ENCODE measurements at regions not wholly inside any gene's neighbourhood (a gene's known extent, or its start where the extent isn't known, plus 50 kb on each side); places are given as distances from the start of the nearest gene placed in this dataset.

- Mint-ChIP-seq H3K27me3 (ENCODE audit: low read depth) (peaks cover 22% of the 10 kb centered on the region), H3K36me3 (no peaks in the 10 kb centered on the region), H3K4me1 (peaks cover 47% of the 10 kb centered on the region), H3K9me3 (no peaks in the 10 kb centered on the region), H3K27ac (no peak overlapping the region), H3K4me3 (no peak overlapping the region)
- TF ChIP-seq CTCF (IDR thresholded peaks at IDR 0.05; ENCODE audit: unreplicated experiment) = no peak
- DNase-seq (ENCODE audit: low spot score in 2 of 2, unreplicated experiment in 2 of 2) = no peak
These were observed 233.1 kb downstream of the HAUS1 start for GRCh38 chr18:46337271-46337670.

GRCh38 chr18:46338205-46338604, 234.0 kb downstream of the HAUS1 start:
- no peak for DNase-seq (ENCODE audit: low spot score in 2 of 2, unreplicated experiment in 2 of 2)
- Mint-ChIP-seq H3K27ac (no peak overlapping the region), H3K4me1 (peaks cover 44% of the 10 kb centered on the region), H3K27me3 (ENCODE audit: low read depth) (peaks cover 12% of the 10 kb centered on the region), H3K9me3 (no peaks in the 10 kb centered on the region), H3K36me3 (peaks cover 1% of the 10 kb centered on the region), H3K4me3 (no peak overlapping the region)
- TF ChIP-seq CTCF (IDR thresholded peaks at IDR 0.05; ENCODE audit: unreplicated experiment) = no peak

GRCh38 chr18:46338766-46339165, 234.6 kb downstream of the HAUS1 start:
- H3K4me3 Mint-ChIP-seq = no peak overlapping the region
- H3K4me1 Mint-ChIP-seq = peaks cover 43% of the 10 kb centered on the region
- H3K27me3 Mint-ChIP-seq (ENCODE audit: low read depth) = peaks cover 8% of the 10 kb centered on the region
- H3K9me3 Mint-ChIP-seq = no peaks in the 10 kb centered on the region
- peaks cover 1% of the 10 kb centered on the region for H3K36me3 Mint-ChIP-seq
- no peak overlapping the region for H3K27ac Mint-ChIP-seq
- no peak for DNase-seq (ENCODE audit: low spot score in 2 of 2, unreplicated experiment in 2 of 2)
- no peak for TF ChIP-seq CTCF (IDR thresholded peaks at IDR 0.05; ENCODE audit: unreplicated experiment)

GRCh38 chr18:46340716-46341115, 236.5 kb downstream of the HAUS1 start:
- no peaks in the 10 kb centered on the region for H3K27me3 Mint-ChIP-seq (ENCODE audit: low read depth)
- H3K36me3 Mint-ChIP-seq = peaks cover 1% of the 10 kb centered on the region
- TF ChIP-seq CTCF (IDR thresholded peaks at IDR 0.05; ENCODE audit: unreplicated experiment) = no peak
- H3K4me1 Mint-ChIP-seq = peaks cover 34% of the 10 kb centered on the region
- DNase-seq (ENCODE audit: low spot score in 2 of 2, unreplicated experiment in 2 of 2) = no peak
- H3K9me3 Mint-ChIP-seq = no peaks in the 10 kb centered on the region
- no peak overlapping the region for H3K27ac Mint-ChIP-seq
- no peak overlapping the region for H3K4me3 Mint-ChIP-seq

GRCh38 chr18:46341986-46342525, 237.9 kb downstream of the HAUS1 start:
- no peak overlapping the region for H3K4me3 Mint-ChIP-seq
- no peaks in the 10 kb centered on the region for H3K27me3 Mint-ChIP-seq (ENCODE audit: low read depth)
- H3K27ac Mint-ChIP-seq = no peak overlapping the region
- peaks cover 21% of the 10 kb centered on the region for H3K4me1 Mint-ChIP-seq
- TF ChIP-seq CTCF (IDR thresholded peaks at IDR 0.05; ENCODE audit: unreplicated experiment) = no peak
- peaks cover 1% of the 10 kb centered on the region for H3K36me3 Mint-ChIP-seq
- H3K9me3 Mint-ChIP-seq = no peaks in the 10 kb centered on the region
- DNase-seq (ENCODE audit: low spot score in 2 of 2, unreplicated experiment in 2 of 2) = no peak

GRCh38 chr18:46343456-46343855, 239.3 kb downstream of the HAUS1 start:
- Mint-ChIP-seq H3K27me3 (ENCODE audit: low read depth) (no peaks in the 10 kb centered on the region), H3K27ac (no peak overlapping the region), H3K4me1 (peaks cover 10% of the 10 kb centered on the region), H3K9me3 (no peaks in the 10 kb centered on the region), H3K4me3 (no peak overlapping the region), H3K36me3 (peaks cover 1% of the 10 kb centered on the region)
- no peak for TF ChIP-seq CTCF (IDR thresholded peaks at IDR 0.05; ENCODE audit: unreplicated experiment)
- no peak for DNase-seq (ENCODE audit: low spot score in 2 of 2, unreplicated experiment in 2 of 2)
